ENCODE measurements at regions not wholly inside any gene's neighbourhood (a gene's known extent, or its start where the extent isn't known, plus 50 kb on each side); places are given as distances from the start of the nearest gene placed in this dataset.
"Not testable (repeated sequence)": the region's sequence is repeated elsewhere in the genome, so short reads cannot be mapped to it uniquely, and the experiment has no call there.

- no peak overlapping the region for H3K27ac ChIP-seq (ENCODE audit: low read length)
- H3K4me1 ChIP-seq (ENCODE audit: control insufficient read depth, insufficient read depth, low read length): no peaks in the 10 kb centered on the region
- H3K36me3 ChIP-seq (ENCODE audit: control insufficient read depth, insufficient read depth, low read length): no peaks in the 10 kb centered on the region
- TF ChIP-seq, protein P1, sequence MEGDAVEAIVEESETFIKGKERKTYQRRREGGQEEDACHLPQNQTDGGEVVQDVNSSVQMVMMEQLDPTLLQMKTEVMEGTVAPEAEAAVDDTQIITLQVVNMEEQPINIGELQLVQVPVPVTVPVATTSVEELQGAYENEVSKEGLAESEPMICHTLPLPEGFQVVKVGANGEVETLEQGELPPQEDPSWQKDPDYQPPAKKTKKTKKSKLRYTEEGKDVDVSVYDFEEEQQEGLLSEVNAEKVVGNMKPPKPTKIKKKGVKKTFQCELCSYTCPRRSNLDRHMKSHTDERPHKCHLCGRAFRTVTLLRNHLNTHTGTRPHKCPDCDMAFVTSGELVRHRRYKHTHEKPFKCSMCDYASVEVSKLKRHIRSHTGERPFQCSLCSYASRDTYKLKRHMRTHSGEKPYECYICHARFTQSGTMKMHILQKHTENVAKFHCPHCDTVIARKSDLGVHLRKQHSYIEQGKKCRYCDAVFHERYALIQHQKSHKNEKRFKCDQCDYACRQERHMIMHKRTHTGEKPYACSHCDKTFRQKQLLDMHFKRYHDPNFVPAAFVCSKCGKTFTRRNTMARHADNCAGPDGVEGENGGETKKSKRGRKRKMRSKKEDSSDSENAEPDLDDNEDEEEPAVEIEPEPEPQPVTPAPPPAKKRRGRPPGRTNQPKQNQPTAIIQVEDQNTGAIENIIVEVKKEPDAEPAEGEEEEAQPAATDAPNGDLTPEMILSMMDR (IDR thresholded peaks at IDR 0.05): no peak
- H3K36me3 Mint-ChIP-seq: no peaks in the 10 kb centered on the region
- 83% methylated on average over 2 of the region's 4 CpGs for WGBS (ENCODE audit: insufficient coverage)
- no peak for DNase-seq
- H3K9me3 ChIP-seq (ENCODE audit: control insufficient read depth, insufficient read depth, low read length): no peaks in the 10 kb centered on the region
- no peaks in the 10 kb centered on the region for H3K9me3 Mint-ChIP-seq
- H3K27ac Mint-ChIP-seq: no peak overlapping the region
- no peaks in the 10 kb centered on the region for H3K27me3 Mint-ChIP-seq (ENCODE audit: low read depth in 2 of 2)
- no peaks in the 10 kb centered on the region for H3K27me3 ChIP-seq (ENCODE audit: control insufficient read depth, insufficient read depth, low read length)
- intact Hi-C loops (cut with micrococcal nuclease): no loop called here
- no peaks in the 10 kb centered on the region for H3K4me1 Mint-ChIP-seq
- H3K4me3 ChIP-seq (ENCODE audit: low read length): no peak overlapping the region
- H3K4me3 Mint-ChIP-seq: no peak overlapping the region
- no peak for ATAC-seq
Observed at GRCh38 chrX:96591421-96591820, 93.2 kb upstream of the DIAPH2 start.

- H3K4me3 Mint-ChIP-seq; H3K27me3 ChIP-seq (ENCODE audit: control insufficient read depth, insufficient read depth, low read length); H3K36me3 ChIP-seq (ENCODE audit: control insufficient read depth, insufficient read depth, low read length); H3K9me3 ChIP-seq (ENCODE audit: control insufficient read depth, insufficient read depth, low read length); H3K36me3 Mint-ChIP-seq; H3K4me3 ChIP-seq (ENCODE audit: low read length); H3K27ac ChIP-seq (ENCODE audit: low read length); DNase-seq; ATAC-seq; H3K27me3 Mint-ChIP-seq (ENCODE audit: low read depth in 2 of 2); H3K4me1 Mint-ChIP-seq; H3K9me3 Mint-ChIP-seq; intact Hi-C loops (cut with micrococcal nuclease); H3K27ac Mint-ChIP-seq; H3K4me1 ChIP-seq (ENCODE audit: control insufficient read depth, insufficient read depth, low read length): not testable (repeated sequence)
- WGBS (ENCODE audit: insufficient coverage): 93% methylated on average over 8 of the region's 9 CpGs
Observed at GRCh38 chrX:96597847-96598246, 86.8 kb upstream of the DIAPH2 start.

DNA sequence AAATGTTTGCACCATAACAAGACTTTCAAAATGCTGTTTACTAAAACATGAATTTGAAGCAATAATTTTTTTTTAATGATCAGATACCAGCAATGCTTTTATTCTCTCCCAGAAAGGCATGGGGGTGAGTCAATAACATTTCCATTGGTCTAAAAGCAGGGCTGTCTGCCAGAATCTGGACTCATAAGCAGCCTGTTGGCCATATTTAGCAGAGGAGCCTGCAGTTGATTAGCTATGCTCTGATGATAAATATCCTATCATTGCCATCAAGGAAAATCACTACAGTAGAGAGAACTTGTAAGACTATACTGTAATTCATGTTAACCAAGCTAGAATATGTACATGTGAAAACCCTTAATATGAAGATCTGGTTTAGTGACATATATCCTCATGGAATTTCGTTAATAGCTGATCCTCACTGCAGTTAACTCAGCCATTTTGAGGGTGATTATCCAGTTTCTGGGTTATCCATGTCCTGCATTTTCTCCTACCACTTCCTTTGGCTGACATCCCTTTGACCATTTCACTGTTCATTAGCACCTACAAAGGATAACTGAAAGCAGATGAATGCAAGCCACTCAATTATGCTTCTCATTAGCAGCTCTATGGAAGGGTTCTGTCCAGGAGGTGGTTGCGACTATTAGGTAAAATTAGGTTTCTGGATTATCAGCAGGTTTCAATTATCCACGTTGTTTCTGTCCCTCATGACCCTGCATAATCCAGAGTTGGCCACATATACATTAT, 72.9 kb upstream of the DIAPH2 start:
- H3K4me3 ChIP-seq (ENCODE audit: low read length): no peak overlapping the region
- ATAC-seq: no peak
- H3K4me1 Mint-ChIP-seq: no peaks in the 10 kb centered on the region
- no peak for DNase-seq
- intact Hi-C loops (cut with micrococcal nuclease): no loop called here
- no peaks in the 10 kb centered on the region for H3K4me1 ChIP-seq (ENCODE audit: control insufficient read depth, insufficient read depth, low read length)
- 60% methylated on average over 1 of the region's 3 CpGs for WGBS (ENCODE audit: insufficient coverage)
- no peaks in the 10 kb centered on the region for H3K36me3 ChIP-seq (ENCODE audit: control insufficient read depth, insufficient read depth, low read length)
- no peaks in the 10 kb centered on the region for H3K9me3 Mint-ChIP-seq
- no peaks in the 10 kb centered on the region for H3K27me3 ChIP-seq (ENCODE audit: control insufficient read depth, insufficient read depth, low read length)
- H3K4me3 Mint-ChIP-seq: no peak overlapping the region
- H3K27ac ChIP-seq (ENCODE audit: low read length): no peak overlapping the region
- H3K27me3 Mint-ChIP-seq (ENCODE audit: low read depth in 2 of 2): peaks cover 0 to 1% of the 10 kb centered on the region in 2 donors
- TF ChIP-seq, protein P1 (IDR thresholded peaks at IDR 0.05): no peak
- H3K36me3 Mint-ChIP-seq: no peaks in the 10 kb centered on the region
- no peaks in the 10 kb centered on the region for H3K9me3 ChIP-seq (ENCODE audit: control insufficient read depth, insufficient read depth, low read length)
- H3K27ac Mint-ChIP-seq: no peak overlapping the region

DNA sequence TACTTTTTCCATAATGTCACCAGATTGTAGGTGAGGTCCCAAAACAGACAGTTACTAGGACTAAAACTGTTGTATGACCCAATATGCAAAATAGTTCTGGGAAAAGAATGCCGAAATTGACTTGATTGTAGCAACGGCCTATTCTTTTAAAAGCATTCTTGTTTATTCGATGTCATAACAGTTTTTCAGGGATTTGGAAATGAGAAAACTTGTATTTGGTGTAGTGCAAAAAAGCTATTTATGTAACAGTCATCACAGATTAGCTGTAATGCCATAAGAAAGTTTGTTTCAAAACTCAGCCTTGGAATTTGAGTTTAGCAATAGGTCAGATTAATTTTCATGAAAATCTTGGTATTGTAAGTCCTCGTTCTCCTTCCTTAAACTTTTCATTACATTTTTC, 69.2 kb upstream of the DIAPH2 start:
- H3K36me3 Mint-ChIP-seq: no peaks in the 10 kb centered on the region
- Histone ChIP-seq H3K4me3 (ENCODE audit: low read length) (no peak overlapping the region), H3K4me1 (ENCODE audit: control insufficient read depth, insufficient read depth, low read length) (no peaks in the 10 kb centered on the region), H3K27ac (ENCODE audit: low read length) (no peak overlapping the region), H3K36me3 (ENCODE audit: control insufficient read depth, insufficient read depth, low read length) (no peaks in the 10 kb centered on the region), H3K27me3 (ENCODE audit: control insufficient read depth, insufficient read depth, low read length) (no peaks in the 10 kb centered on the region), H3K9me3 (ENCODE audit: control insufficient read depth, insufficient read depth, low read length) (no peaks in the 10 kb centered on the region)
- WGBS (ENCODE audit: insufficient coverage): 85% methylated on average over 2 of the region's 4 CpGs
- no peaks in the 10 kb centered on the region for H3K9me3 Mint-ChIP-seq
- H3K4me3 Mint-ChIP-seq: no peak overlapping the region
- intact Hi-C loops (cut with micrococcal nuclease): no loop called here
- TF ChIP-seq, protein P1 (IDR thresholded peaks at IDR 0.05): no peak
- no peaks in the 10 kb centered on the region for H3K4me1 Mint-ChIP-seq
- no peak for ATAC-seq
- no peak for DNase-seq
- no peak overlapping the region for H3K27ac Mint-ChIP-seq
- peaks cover 0 to 4% of the 10 kb centered on the region in 2 donors for H3K27me3 Mint-ChIP-seq (ENCODE audit: low read depth in 2 of 2)
